GM23338 (cell line): ENCODE measurements at regions not wholly inside any gene's neighbourhood (a gene's known extent, or its start where the extent isn't known, plus 50 kb on each side); places are given as distances from the start of the nearest gene placed in this dataset.
A peak's percentile ranks its signal among the peaks of the same experiment; 100 is the strongest.
"Not testable (repeated sequence)": the region's sequence is repeated elsewhere in the genome, so short reads cannot be mapped to it uniquely, and the experiment has no call there.

Experiments used
- ATAC-seq: fragments of 200-7000 bp; cut with Tn5 transposase; 3 replicates; pipeline ENCODE4 v1.9.1; 2020
- DNase-seq: peaks from one replicate; pipeline ENCODE4 v3.0.0-alpha.2; 2015; ENCODE audit warnings: low spot score
- H2AFZ ChIP-seq: fragments of 200-600 bp; sonication (generic); 2 replicates; pipeline ENCODE4 v1.8.0; 2016; ENCODE audit warnings: antibody characterized with exemption, mild to moderate bottlenecking, moderate library complexity
- H3F3A ChIP-seq: fragments of 200-600 bp; sonication (generic); replicated peaks from 2 replicates; pipeline ENCODE4 v1.8.0; 2017; ENCODE audit warnings: antibody characterized with exemption, mixed run types, low read depth
- H3K27ac ChIP-seq: fragments of 200-600 bp; sonication (generic); 2 replicates; pipeline ENCODE4 v1.6.1; 2016; ENCODE audit warnings: low read depth
- H3K27me3 ChIP-seq: fragments of 200-600 bp; sonication (generic); 2 replicates; pipeline ENCODE4 v1.8.0; 2016; ENCODE audit warnings: mild to moderate bottlenecking, mixed run types, moderate library complexity; ENCODE audit not compliant: insufficient read depth
- H3K36me3 ChIP-seq: fragments of 200-600 bp; sonication (generic); 2 replicates; pipeline ENCODE4 v1.8.0; 2016; ENCODE audit warnings: mild to moderate bottlenecking; ENCODE audit not compliant: insufficient read depth
- H3K4me1 ChIP-seq: fragments of 200-600 bp; sonication (generic); 2 replicates; pipeline ENCODE4 v1.8.0; 2016; ENCODE audit warnings: mild to moderate bottlenecking, moderate library complexity; ENCODE audit not compliant: insufficient read depth
- H3K4me2 ChIP-seq: fragments of 200-600 bp; sonication (generic); 2 replicates; pipeline ENCODE4 v1.7.1; 2017; ENCODE audit warnings: mixed run types
- H3K4me3 ChIP-seq: fragments of 200-600 bp; sonication (generic); 2 replicates; pipeline ENCODE4 v1.6.1; 2016; ENCODE audit warnings: mixed run types
- H3K79me2 ChIP-seq: fragments of 200-600 bp; sonication (generic); replicated peaks from 2 replicates; pipeline ENCODE4 v1.8.0; 2017; ENCODE audit warnings: mild to moderate bottlenecking; ENCODE audit not compliant: insufficient read depth
- H3K9me2 ChIP-seq: fragments of 200-600 bp; sonication (generic); 2 replicates; pipeline ENCODE4 v1.8.0; 2017; ENCODE audit not compliant: insufficient read depth
- H4K20me1 ChIP-seq: fragments of 200-600 bp; sonication (generic); replicated peaks from 2 replicates; pipeline ENCODE4 v1.8.0; 2017; ENCODE audit warnings: mild to moderate bottlenecking; ENCODE audit not compliant: insufficient read depth
- H3K27ac Mint-ChIP-seq: 2 replicates; pipeline ENCODE4 v1.8.0; 2020; ENCODE audit warnings: inconsistent platforms, mild to moderate bottlenecking, moderate library complexity, mixed read lengths
- H3K27me3 Mint-ChIP-seq: 3 replicates; pipeline ENCODE4 v1.8.0; 2022; ENCODE audit warnings: low read depth, mild to moderate bottlenecking, moderate library complexity, mixed read lengths, inconsistent platforms; ENCODE audit not compliant: insufficient read depth, poor library complexity
- H3K36me3 Mint-ChIP-seq: 3 replicates; pipeline ENCODE4 v1.8.0; 2021; ENCODE audit warnings: low read depth, mild to moderate bottlenecking, inconsistent platforms, moderate library complexity, mixed read lengths
- H3K4me1 Mint-ChIP-seq: 3 replicates; pipeline ENCODE4 v1.8.0; 2020; ENCODE audit warnings: mild to moderate bottlenecking, inconsistent platforms, mixed read lengths
- H3K4me3 Mint-ChIP-seq: 3 replicates; pipeline ENCODE4 v1.8.0; 2021; ENCODE audit warnings: moderate library complexity, mild to moderate bottlenecking, inconsistent platforms, mixed read lengths
- H3K9me3 Mint-ChIP-seq: 3 replicates; pipeline ENCODE4 v1.8.0; 2020; ENCODE audit warnings: moderate library complexity, mild to moderate bottlenecking, inconsistent platforms, mixed read lengths
- EZH2 ChIP-seq: fragments of 200-600 bp; sonication (generic); IDR thresholded peaks from one replicate; pipeline ENCODE4 v1.8.0; 2017; ENCODE audit warnings: antibody characterized with exemption, mild to moderate bottlenecking, low read depth; ENCODE audit not compliant: unreplicated experiment
- EZH2phosphoT487 ChIP-seq: fragments of 200-600 bp; sonication (generic); IDR thresholded peaks from one replicate; pipeline ENCODE4 v1.8.1; 2018; ENCODE audit warnings: antibody characterized with exemption; ENCODE audit not compliant: unreplicated experiment
- POLR2AphosphoS5 ChIP-seq: IDR thresholded peaks from 2 replicates; pipeline ENCODE4 v1.6.1; 2016; ENCODE audit warnings: antibody characterized with exemption, low read depth
- ZNF331 ChIP-seq: fragments of 250-450 bp; sonication (Bioruptor Pico); IDR thresholded peaks from 2 replicates; pipeline ENCODE4 v1.5.0; 2020; ENCODE audit warnings: low read depth, mild to moderate bottlenecking, moderate library complexity
- TF ChIP-seq, protein P1 (sequence below), 2 experiments: fragments of 200-600 bp in 1 of 2; sonication (generic) in 1 of 2; conservative IDR thresholded peaks; 2 replicates each; pipeline versions ENCODE4 v1.5.1 to v1.6.1; 2016 to 2017; ENCODE audit warnings: antibody characterized with exemption in 2 of 2, low read depth in 2 of 2, mild to moderate bottlenecking in 2 of 2, moderate library complexity in 1 of 2
- TF ChIP-seq, protein P2 (sequence below): IDR thresholded peaks from one replicate; pipeline ENCODE4 v1.6.1; 2018; ENCODE audit warnings: antibody characterized with exemption; ENCODE audit not compliant: unreplicated experiment
- TF ChIP-seq, protein P3 (sequence below): IDR thresholded peaks from 2 replicates; pipeline ENCODE4 v1.6.1; 2016; ENCODE audit warnings: antibody characterized with exemption

DNA sequence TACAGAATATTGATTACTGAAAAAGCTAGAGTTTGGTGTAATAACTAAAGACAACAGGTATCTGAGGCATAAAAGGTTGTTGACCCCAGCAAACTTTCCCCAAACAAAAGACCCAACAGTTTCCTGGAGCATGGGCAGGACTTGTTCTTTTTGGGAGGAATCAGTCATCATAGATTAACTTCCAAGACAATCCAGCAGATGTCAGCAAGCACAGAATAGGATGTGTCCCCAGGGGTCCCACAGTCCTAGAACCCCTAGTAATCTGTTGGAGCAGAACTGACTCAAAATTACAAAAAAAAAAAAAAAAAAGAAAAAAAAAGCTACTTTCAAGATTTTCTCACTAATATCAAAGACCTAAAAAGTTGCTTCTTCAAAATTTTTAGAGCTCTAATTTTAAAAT lies 564.7 kb upstream of the SLC39A10 start (continued):
- TF ChIP-seq, protein P1, sequence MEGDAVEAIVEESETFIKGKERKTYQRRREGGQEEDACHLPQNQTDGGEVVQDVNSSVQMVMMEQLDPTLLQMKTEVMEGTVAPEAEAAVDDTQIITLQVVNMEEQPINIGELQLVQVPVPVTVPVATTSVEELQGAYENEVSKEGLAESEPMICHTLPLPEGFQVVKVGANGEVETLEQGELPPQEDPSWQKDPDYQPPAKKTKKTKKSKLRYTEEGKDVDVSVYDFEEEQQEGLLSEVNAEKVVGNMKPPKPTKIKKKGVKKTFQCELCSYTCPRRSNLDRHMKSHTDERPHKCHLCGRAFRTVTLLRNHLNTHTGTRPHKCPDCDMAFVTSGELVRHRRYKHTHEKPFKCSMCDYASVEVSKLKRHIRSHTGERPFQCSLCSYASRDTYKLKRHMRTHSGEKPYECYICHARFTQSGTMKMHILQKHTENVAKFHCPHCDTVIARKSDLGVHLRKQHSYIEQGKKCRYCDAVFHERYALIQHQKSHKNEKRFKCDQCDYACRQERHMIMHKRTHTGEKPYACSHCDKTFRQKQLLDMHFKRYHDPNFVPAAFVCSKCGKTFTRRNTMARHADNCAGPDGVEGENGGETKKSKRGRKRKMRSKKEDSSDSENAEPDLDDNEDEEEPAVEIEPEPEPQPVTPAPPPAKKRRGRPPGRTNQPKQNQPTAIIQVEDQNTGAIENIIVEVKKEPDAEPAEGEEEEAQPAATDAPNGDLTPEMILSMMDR (conservative IDR thresholded peaks at IDR 0.05; ENCODE audit: low read depth in 2 of 2), result peak; percentile 41 to 59; a peak in 3 of 4 replicates
- TF ChIP-seq, protein P2, sequence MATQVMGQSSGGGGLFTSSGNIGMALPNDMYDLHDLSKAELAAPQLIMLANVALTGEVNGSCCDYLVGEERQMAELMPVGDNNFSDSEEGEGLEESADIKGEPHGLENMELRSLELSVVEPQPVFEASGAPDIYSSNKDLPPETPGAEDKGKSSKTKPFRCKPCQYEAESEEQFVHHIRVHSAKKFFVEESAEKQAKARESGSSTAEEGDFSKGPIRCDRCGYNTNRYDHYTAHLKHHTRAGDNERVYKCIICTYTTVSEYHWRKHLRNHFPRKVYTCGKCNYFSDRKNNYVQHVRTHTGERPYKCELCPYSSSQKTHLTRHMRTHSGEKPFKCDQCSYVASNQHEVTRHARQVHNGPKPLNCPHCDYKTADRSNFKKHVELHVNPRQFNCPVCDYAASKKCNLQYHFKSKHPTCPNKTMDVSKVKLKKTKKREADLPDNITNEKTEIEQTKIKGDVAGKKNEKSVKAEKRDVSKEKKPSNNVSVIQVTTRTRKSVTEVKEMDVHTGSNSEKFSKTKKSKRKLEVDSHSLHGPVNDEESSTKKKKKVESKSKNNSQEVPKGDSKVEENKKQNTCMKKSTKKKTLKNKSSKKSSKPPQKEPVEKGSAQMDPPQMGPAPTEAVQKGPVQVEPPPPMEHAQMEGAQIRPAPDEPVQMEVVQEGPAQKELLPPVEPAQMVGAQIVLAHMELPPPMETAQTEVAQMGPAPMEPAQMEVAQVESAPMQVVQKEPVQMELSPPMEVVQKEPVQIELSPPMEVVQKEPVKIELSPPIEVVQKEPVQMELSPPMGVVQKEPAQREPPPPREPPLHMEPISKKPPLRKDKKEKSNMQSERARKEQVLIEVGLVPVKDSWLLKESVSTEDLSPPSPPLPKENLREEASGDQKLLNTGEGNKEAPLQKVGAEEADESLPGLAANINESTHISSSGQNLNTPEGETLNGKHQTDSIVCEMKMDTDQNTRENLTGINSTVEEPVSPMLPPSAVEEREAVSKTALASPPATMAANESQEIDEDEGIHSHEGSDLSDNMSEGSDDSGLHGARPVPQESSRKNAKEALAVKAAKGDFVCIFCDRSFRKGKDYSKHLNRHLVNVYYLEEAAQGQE, result no peak
- TF ChIP-seq POLR2AphosphoS5, result no peak

DNA sequence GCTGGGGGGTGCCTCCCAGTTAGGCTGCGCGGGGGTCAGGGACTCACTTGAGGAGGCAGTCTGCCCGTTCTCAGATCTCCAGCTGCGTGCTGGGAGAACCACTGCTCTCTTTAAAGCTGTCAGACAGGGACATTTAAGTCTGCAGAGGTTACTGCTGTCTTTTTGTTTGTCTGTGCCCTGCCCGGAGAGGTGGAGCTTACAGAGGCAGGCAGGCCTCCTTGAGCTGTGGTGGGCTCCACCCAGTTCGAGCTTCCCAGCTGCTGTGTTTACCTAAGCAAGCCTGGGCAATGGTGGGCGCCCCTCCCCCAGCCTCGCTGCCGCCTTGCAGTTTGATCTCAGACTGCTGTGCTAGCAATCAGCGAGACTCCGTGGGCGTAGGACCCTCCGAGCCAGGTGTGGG lies 584.2 kb upstream of the SLC39A10 start:
- H3F3A ChIP-seq, H3K79me2 ChIP-seq, ATAC-seq, H3K9me3 Mint-ChIP-seq, H3K4me3 ChIP-seq, H3K4me3 Mint-ChIP-seq, H3K27ac ChIP-seq, H3K27me3 Mint-ChIP-seq, H2AFZ ChIP-seq, H3K27ac Mint-ChIP-seq, H3K36me3 ChIP-seq, H4K20me1 ChIP-seq, H3K4me2 ChIP-seq, H3K9me2 ChIP-seq, H3K36me3 Mint-ChIP-seq, H3K4me1 Mint-ChIP-seq, H3K4me1 ChIP-seq, H3K27me3 ChIP-seq: not testable (repeated sequence)
- peak; percentile 41 for DNase-seq

DNA sequence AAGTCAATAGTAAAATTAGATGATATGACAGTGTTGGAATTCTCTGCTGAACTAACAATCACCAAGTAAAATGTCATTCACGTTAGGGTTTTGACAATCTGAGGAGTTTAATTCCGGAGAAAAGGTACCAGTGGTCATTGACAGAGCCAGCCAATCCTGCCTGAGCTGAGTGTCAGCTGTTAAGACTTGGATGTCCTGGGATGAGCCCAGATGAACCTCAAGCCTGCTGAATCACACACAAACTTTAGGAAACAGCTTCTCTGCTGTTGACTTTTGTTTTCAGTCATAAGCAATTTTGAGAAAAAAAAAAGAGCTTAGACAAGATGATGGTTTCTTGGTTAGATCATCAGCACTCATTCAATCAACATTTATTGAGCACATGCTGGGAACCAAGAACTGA lies 600.0 kb upstream of the SLC39A10 start:
- no peaks in the 10 kb centered on the region for H3K36me3 Mint-ChIP-seq

More for the DNA sequence above, 600.0 kb upstream of the SLC39A10 start:
- Histone ChIP-seq H3F3A (no peaks in the 10 kb centered on the region), H4K20me1 (no peaks in the 10 kb centered on the region), H3K4me3 (no peak overlapping the region), H3K27ac (no peak overlapping the region), H3K4me1 (no peaks in the 10 kb centered on the region), H2AFZ (no peak overlapping the region), H3K9me2 (no peaks in the 10 kb centered on the region), H3K27me3 (no peaks in the 10 kb centered on the region), H3K36me3 (no peaks in the 10 kb centered on the region), H3K4me2 (no peak overlapping the region), H3K79me2 (no peaks in the 10 kb centered on the region)
- H3K27me3 Mint-ChIP-seq, result no peaks in the 10 kb centered on the region
- DNase-seq (no peak), ATAC-seq (no peak)
- no peak for TF ChIP-seq ZNF331 (CRISPR knock-in tag)
- no peak for TF ChIP-seq POLR2AphosphoS5
- no peak for TF ChIP-seq EZH2
- TF ChIP-seq, protein P3, sequence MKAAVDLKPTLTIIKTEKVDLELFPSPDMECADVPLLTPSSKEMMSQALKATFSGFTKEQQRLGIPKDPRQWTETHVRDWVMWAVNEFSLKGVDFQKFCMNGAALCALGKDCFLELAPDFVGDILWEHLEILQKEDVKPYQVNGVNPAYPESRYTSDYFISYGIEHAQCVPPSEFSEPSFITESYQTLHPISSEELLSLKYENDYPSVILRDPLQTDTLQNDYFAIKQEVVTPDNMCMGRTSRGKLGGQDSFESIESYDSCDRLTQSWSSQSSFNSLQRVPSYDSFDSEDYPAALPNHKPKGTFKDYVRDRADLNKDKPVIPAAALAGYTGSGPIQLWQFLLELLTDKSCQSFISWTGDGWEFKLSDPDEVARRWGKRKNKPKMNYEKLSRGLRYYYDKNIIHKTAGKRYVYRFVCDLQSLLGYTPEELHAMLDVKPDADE, result no peak
- no peak for TF ChIP-seq EZH2phosphoT487
- H3K4me3 Mint-ChIP-seq, result no peak overlapping the region
- H3K27ac Mint-ChIP-seq, result no peak overlapping the region
- H3K4me1 Mint-ChIP-seq, result no peaks in the 10 kb centered on the region
- no peaks in the 10 kb centered on the region for H3K9me3 Mint-ChIP-seq
